ENCODE measurements at regions not wholly inside any gene's neighbourhood (a gene's known extent, or its start where the extent isn't known, plus 50 kb on each side); places are given as distances from the start of the nearest gene placed in this dataset.

GRCh38 chr2:143842836-143843235 is 677.1 kb downstream of the ZEB2 start:
- TF ChIP-seq POLR2A (IDR thresholded peaks at IDR 0.05) (no peak), EP300 (IDR thresholded peaks at IDR 0.05) (no peak), CTCF (IDR thresholded peaks at IDR 0.05) (no peak), POLR2AphosphoS5 (IDR thresholded peaks at IDR 0.05) (no peak)

All from upper lobe of left lung (tissue), 4 donors.